SK-N-SH treated with all-trans-retinoic acid at 6 μM for 48 hours (cell line): ENCODE measurements at regions not wholly inside any gene's neighbourhood (a gene's known extent, or its start where the extent isn't known, plus 50 kb on each side); places are given as distances from the start of the nearest gene placed in this dataset.

ENCODE experiments used
- BACH2 ChIP-seq: fragments of 250-450 bp; sonication (Bioruptor Pico); IDR thresholded peaks from 2 replicates; pipeline ENCODE4 v1.9.0; 2021; ENCODE audit warnings: mild to moderate bottlenecking, borderline replicate concordance
- PPARA ChIP-seq: fragments of 250-450 bp; sonication (Bioruptor Pico); IDR thresholded peaks from 2 replicates; pipeline ENCODE4 v1.5.0; 2020; ENCODE audit warnings: mild to moderate bottlenecking, borderline replicate concordance
- SNAI2 ChIP-seq: fragments of 250-450 bp; sonication (Bioruptor Pico); IDR thresholded peaks from 2 replicates; pipeline ENCODE4 v1.5.0; 2020; ENCODE audit warnings: mild to moderate bottlenecking, moderate library complexity
- TSHZ2 ChIP-seq: fragments of 250-450 bp; sonication (Bioruptor Pico); IDR thresholded peaks from 2 replicates; pipeline ENCODE4 v1.5.0; 2020; ENCODE audit warnings: mild to moderate bottlenecking, moderate library complexity
- ZFP3 ChIP-seq: fragments of 250-450 bp; sonication (Bioruptor Pico); IDR thresholded peaks from 2 replicates; pipeline ENCODE4 v1.5.0; 2020; ENCODE audit warnings: mild to moderate bottlenecking, moderate library complexity
- ZNF8 ChIP-seq: fragments of 450-650 bp; formaldehyde crosslinking; IDR thresholded peaks from 2 replicates; pipeline ENCODE4 v1.5.0; 2020; ENCODE audit warnings: mild to moderate bottlenecking, moderate library complexity
- TF ChIP-seq, protein P1 (sequence below): fragments of 250-450 bp; sonication (Bioruptor Pico); IDR thresholded peaks from 2 replicates; pipeline ENCODE4 v1.8.0; 2020; ENCODE audit warnings: mild to moderate bottlenecking, moderate library complexity, borderline replicate concordance

- no peak for TF ChIP-seq ZFP3 (CRISPR knock-in tag)
- no peak for TF ChIP-seq SNAI2 (CRISPR knock-in tag)
- TF ChIP-seq BACH2 (CRISPR knock-in tag), result no peak
- TF ChIP-seq, protein P1, sequence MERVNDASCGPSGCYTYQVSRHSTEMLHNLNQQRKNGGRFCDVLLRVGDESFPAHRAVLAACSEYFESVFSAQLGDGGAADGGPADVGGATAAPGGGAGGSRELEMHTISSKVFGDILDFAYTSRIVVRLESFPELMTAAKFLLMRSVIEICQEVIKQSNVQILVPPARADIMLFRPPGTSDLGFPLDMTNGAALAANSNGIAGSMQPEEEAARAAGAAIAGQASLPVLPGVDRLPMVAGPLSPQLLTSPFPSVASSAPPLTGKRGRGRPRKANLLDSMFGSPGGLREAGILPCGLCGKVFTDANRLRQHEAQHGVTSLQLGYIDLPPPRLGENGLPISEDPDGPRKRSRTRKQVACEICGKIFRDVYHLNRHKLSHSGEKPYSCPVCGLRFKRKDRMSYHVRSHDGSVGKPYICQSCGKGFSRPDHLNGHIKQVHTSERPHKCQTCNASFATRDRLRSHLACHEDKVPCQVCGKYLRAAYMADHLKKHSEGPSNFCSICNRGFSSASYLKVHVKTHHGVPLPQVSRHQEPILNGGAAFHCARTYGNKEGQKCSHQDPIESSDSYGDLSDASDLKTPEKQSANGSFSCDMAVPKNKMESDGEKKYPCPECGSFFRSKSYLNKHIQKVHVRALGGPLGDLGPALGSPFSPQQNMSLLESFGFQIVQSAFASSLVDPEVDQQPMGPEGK, result no peak
- TF ChIP-seq PPARA (CRISPR knock-in tag), result no peak
- TF ChIP-seq TSHZ2, result no peak
- TF ChIP-seq ZNF8 (CRISPR knock-in tag), result no peak
Measured at GRCh38 chr9:12464400-12464799, 228.8 kb upstream of the TYRP1 start.
